ENCODE measurements at regions not wholly inside any gene's neighbourhood (a gene's known extent, or its start where the extent isn't known, plus 50 kb on each side); places are given as distances from the start of the nearest gene placed in this dataset.

GRCh38 chr3:194856296-194856695 is 170.6 kb downstream of the FAM43A start:
- ATAC-seq (no peak), DNase-seq (ENCODE audit: low spot score) (no peak), FAIRE-seq (no peak)
- intact Hi-C loops (cut with micrococcal nuclease; ENCODE audit: unreplicated experiment) (no loop called here), in situ Hi-C loops (cut with HindIII; ENCODE audit: extremely low pct_ligation_motif_present, low pct_unique_long_range_greater_than_20kb) (no loop called here)
- TF ChIP-seq GRHL1 (CRISPR knock-in tag; conservative IDR thresholded peaks at IDR 0.05) (no peak), KDM6A (CRISPR knock-in tag; IDR thresholded peaks at IDR 0.05; ENCODE audit: low read depth) (no peak), RFXAP (CRISPR knock-in tag; IDR thresholded peaks at IDR 0.05; ENCODE audit: borderline replicate concordance) (no peak), HOXA3 (CRISPR knock-in tag; IDR thresholded peaks at IDR 0.05) (no peak), ZNF800 (CRISPR knock-in tag; IDR thresholded peaks at IDR 0.05) (no peak), ZFY (CRISPR knock-in tag; IDR thresholded peaks at IDR 0.05) (no peak), ZNF883 (CRISPR knock-in tag; IDR thresholded peaks at IDR 0.05; ENCODE audit: not compliant biosample characterization) (no peak), HMGXB4 (CRISPR knock-in tag; IDR thresholded peaks at IDR 0.05; ENCODE audit: borderline replicate concordance in 1 of 2, low read depth in 1 of 2) (no peak), MYNN (CRISPR knock-in tag; IDR thresholded peaks at IDR 0.05; ENCODE audit: low read depth) (no peak), ZNF639 (CRISPR knock-in tag; conservative IDR thresholded peaks at IDR 0.05) (no peak), TFDP1 (CRISPR knock-in tag; IDR thresholded peaks at IDR 0.05; ENCODE audit: borderline replicate concordance) (no peak)
- no peak overlapping the region for H3K4me3 ChIP-seq (replicated peaks in 1 of 3; ENCODE audit: insufficient read depth in 1 of 3, low read depth in 2 of 3, low read length in 3 of 3)
- ChIA-PET POLR2A (no interaction called here), CTCF (ENCODE audit: low intra/inter-chr PET ratio, low total read pairs) (no interaction called here)
- H3K9me3 ChIP-seq (ENCODE audit: low read length), result no peaks in the 10 kb centered on the region
- no peak overlapping the region for H2AFZ ChIP-seq (ENCODE audit: low read length)
- H3K79me2 ChIP-seq (ENCODE audit: insufficient read depth, low read length), result no peaks in the 10 kb centered on the region
- no peaks in the 10 kb centered on the region for H4K20me1 ChIP-seq (ENCODE audit: insufficient read depth, low read length)
- H3K9ac ChIP-seq (ENCODE audit: insufficient read depth, low read depth, low read length), result no peak overlapping the region
- H3K27me3 ChIP-seq (ENCODE audit: control insufficient read depth in 1 of 2, insufficient read depth in 2 of 2, low read length in 2 of 2), result peaks cover 0 to 10% of the 10 kb centered on the region in 2 experiments; a peak in 2 of 5 replicates
- H3K4me1 ChIP-seq (ENCODE audit: insufficient read depth, low read length), result peaks cover 15% of the 10 kb centered on the region
- H3K36me3 ChIP-seq (replicated peaks in 1 of 2; ENCODE audit: control insufficient read depth in 1 of 2, insufficient read depth in 2 of 2, low read length in 2 of 2), result no peaks in the 10 kb centered on the region
- 39% methylated on average over 7 of the region's 7 CpGs for WGBS (ENCODE audit: low lambda C conversion rate)
- no TSS peak for BruUV-seq (replicated peaks)
- no peak overlapping the region for H3K27ac ChIP-seq (ENCODE audit: extremely low read length, insufficient read depth, low read length)
- H3K4me2 ChIP-seq (ENCODE audit: low read depth, low read length), result no peak overlapping the region
